ENCODE measurements at regions not wholly inside any gene's neighbourhood (a gene's known extent, or its start where the extent isn't known, plus 50 kb on each side); places are given as distances from the start of the nearest gene placed in this dataset.

GRCh38 chr9:109597496-109597895 lies 99.4 kb upstream of the PTPN3 start:
- Histone ChIP-seq H3K4me1 (ENCODE audit: insufficient read depth, low read length) (no peaks in the 10 kb centered on the region), H3K27ac (ENCODE audit: low read length) (no peak overlapping the region), H3K4me3 (ENCODE audit: low read depth in 1 of 2, low read length in 2 of 2) (no peak overlapping the region), H3K27me3 (ENCODE audit: insufficient read depth, low read length, poor library complexity) (no peaks in the 10 kb centered on the region), H4K20me1 (ENCODE audit: insufficient read depth, low read length) (no peaks in the 10 kb centered on the region), H2AFZ (ENCODE audit: low read depth, low read length) (no peak overlapping the region), H3K36me3 (ENCODE audit: insufficient read depth, low read length) (no peaks in the 10 kb centered on the region), H3K79me2 (ENCODE audit: insufficient read depth, low read length) (no peaks in the 10 kb centered on the region), H3K4me2 (ENCODE audit: insufficient read depth, low read length) (no peak overlapping the region), H3K9ac (ENCODE audit: low read depth, low read length) (no peak overlapping the region), H3K9me3 (ENCODE audit: insufficient read depth, low read length, severe bottlenecking) (no peaks in the 10 kb centered on the region)
- TF ChIP-seq EZH2 (IDR thresholded peaks at IDR 0.05; ENCODE audit: borderline replicate concordance, low read depth, low read length, severe bottlenecking): no peak
- no peak for TF ChIP-seq CTCF (IDR thresholded peaks at IDR 0.05; ENCODE audit: borderline replicate concordance, extremely low read depth, low read length, poor library complexity, severe bottlenecking)
- DNase-seq (no peak), ATAC-seq (ENCODE audit: insufficient read depth, low read depth) (no peak)

DNA sequence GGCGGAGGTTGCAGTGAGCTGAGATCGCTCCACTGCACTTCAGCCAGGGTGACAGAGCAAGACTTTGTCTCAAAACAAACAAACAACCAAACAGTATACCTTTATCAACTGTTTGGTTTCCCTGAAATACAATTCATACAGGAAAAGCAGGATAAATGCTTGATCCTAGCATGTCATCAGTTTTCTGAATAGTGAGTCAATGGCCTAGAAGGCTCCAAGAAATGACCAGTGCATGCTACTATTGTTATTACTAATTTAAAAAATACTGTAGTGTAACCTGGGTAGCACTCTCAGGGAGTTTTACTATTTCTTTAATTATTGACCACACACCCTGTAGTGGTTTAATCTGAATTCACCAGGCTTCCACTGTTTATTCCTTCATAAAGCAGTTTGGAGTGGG lies 101.0 kb upstream of the PTPN3 start:
- H3K27me3 ChIP-seq (ENCODE audit: insufficient read depth, low read length, poor library complexity): no peaks in the 10 kb centered on the region

DNA sequence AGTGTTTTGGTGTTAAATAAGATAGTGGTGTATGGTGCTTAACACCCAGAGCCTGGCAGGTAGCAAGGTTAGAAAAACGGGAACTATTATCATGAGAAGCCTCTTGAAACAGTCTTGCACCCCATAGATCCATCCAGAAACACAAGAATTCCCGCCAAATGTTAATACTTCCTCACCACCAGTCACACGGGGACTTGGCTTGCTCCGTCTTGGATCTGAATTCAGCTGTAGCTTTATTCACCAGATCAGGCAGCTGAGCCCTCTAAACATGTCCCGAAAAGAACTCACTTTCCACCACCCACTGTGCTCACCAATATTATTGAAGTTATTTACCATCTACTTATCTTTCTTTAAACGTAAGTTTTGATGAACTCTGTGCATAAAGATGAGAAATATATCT lies 101.6 kb upstream of the PTPN3 start:
- no peak overlapping the region for H2AFZ ChIP-seq (ENCODE audit: low read depth, low read length)
- no peaks in the 10 kb centered on the region for H3K9me3 ChIP-seq (ENCODE audit: insufficient read depth, low read length, severe bottlenecking)
- no peaks in the 10 kb centered on the region for H3K27me3 ChIP-seq (ENCODE audit: insufficient read depth, low read length, poor library complexity)
- no peak overlapping the region for H3K4me2 ChIP-seq (ENCODE audit: insufficient read depth, low read length)
- no peaks in the 10 kb centered on the region for H3K79me2 ChIP-seq (ENCODE audit: insufficient read depth, low read length)
- TF ChIP-seq EZH2 (IDR thresholded peaks at IDR 0.05; ENCODE audit: borderline replicate concordance, low read depth, low read length, severe bottlenecking) (no peak), CTCF (IDR thresholded peaks at IDR 0.05; ENCODE audit: borderline replicate concordance, extremely low read depth, low read length, poor library complexity, severe bottlenecking) (no peak)
- DNase-seq: no peak
- ATAC-seq (ENCODE audit: insufficient read depth, low read depth): no peak
- no peak overlapping the region for H3K4me3 ChIP-seq (ENCODE audit: low read depth in 1 of 2, low read length in 2 of 2)
- H3K27ac ChIP-seq (ENCODE audit: low read length): no peak overlapping the region
- no peaks in the 10 kb centered on the region for H4K20me1 ChIP-seq (ENCODE audit: insufficient read depth, low read length)
- H3K9ac ChIP-seq (ENCODE audit: low read depth, low read length): no peak overlapping the region
- H3K4me1 ChIP-seq (ENCODE audit: insufficient read depth, low read length): no peaks in the 10 kb centered on the region
- no peaks in the 10 kb centered on the region for H3K36me3 ChIP-seq (ENCODE audit: insufficient read depth, low read length)

More for the DNA sequence above, 101.0 kb upstream of the PTPN3 start:
- no peak for DNase-seq
- no peak overlapping the region for H3K4me3 ChIP-seq (ENCODE audit: low read depth in 1 of 2, low read length in 2 of 2)
- H3K4me2 ChIP-seq (ENCODE audit: insufficient read depth, low read length): no peak overlapping the region
- no peaks in the 10 kb centered on the region for H3K4me1 ChIP-seq (ENCODE audit: insufficient read depth, low read length)
- H3K79me2 ChIP-seq (ENCODE audit: insufficient read depth, low read length): no peaks in the 10 kb centered on the region
- no peaks in the 10 kb centered on the region for H3K36me3 ChIP-seq (ENCODE audit: insufficient read depth, low read length)
- no peak overlapping the region for H3K27ac ChIP-seq (ENCODE audit: low read length)
- H3K9me3 ChIP-seq (ENCODE audit: insufficient read depth, low read length, severe bottlenecking): no peaks in the 10 kb centered on the region
- TF ChIP-seq EZH2 (IDR thresholded peaks at IDR 0.05; ENCODE audit: borderline replicate concordance, low read depth, low read length, severe bottlenecking) (no peak), CTCF (IDR thresholded peaks at IDR 0.05; ENCODE audit: borderline replicate concordance, extremely low read depth, low read length, poor library complexity, severe bottlenecking) (no peak)
- ATAC-seq (ENCODE audit: insufficient read depth, low read depth): no peak
- H2AFZ ChIP-seq (ENCODE audit: low read depth, low read length): no peak overlapping the region
- no peaks in the 10 kb centered on the region for H4K20me1 ChIP-seq (ENCODE audit: insufficient read depth, low read length)
- no peak overlapping the region for H3K9ac ChIP-seq (ENCODE audit: low read depth, low read length)

DNA sequence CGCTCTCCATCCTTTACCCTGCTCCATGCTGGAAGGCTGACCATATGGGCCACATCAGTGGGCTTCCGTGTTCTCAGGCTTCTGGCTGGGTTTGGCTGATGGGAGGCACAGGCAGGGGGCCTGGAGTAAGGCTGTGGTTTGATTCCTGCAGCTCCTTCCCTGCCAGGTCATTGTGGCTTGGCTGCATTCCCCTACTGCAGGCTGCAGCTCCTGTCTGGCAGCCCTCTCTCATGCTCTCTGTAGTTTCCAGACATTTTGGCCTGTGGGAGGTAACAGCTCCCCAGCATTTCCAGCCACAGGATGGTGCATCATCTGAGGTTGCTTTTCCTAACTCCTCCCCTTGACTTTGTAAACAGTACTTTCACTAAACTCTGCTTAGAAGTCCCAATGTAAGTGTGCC lies 102.0 kb upstream of the PTPN3 start:
- no peaks in the 10 kb centered on the region for H3K36me3 ChIP-seq (ENCODE audit: insufficient read depth, low read length)
- no peak; the same call in 2 of the 3 replicates for ATAC-seq (ENCODE audit: insufficient read depth, low read depth)
- H2AFZ ChIP-seq (ENCODE audit: low read depth, low read length): no peak overlapping the region

More for the DNA sequence above, 102.0 kb upstream of the PTPN3 start:
- H3K27ac ChIP-seq (ENCODE audit: low read length): no peak overlapping the region
- H3K9me3 ChIP-seq (ENCODE audit: insufficient read depth, low read length, severe bottlenecking): no peaks in the 10 kb centered on the region
- no peak for DNase-seq
- no peaks in the 10 kb centered on the region for H3K27me3 ChIP-seq (ENCODE audit: insufficient read depth, low read length, poor library complexity)
- H3K4me3 ChIP-seq (ENCODE audit: low read depth in 1 of 2, low read length in 2 of 2): no peak overlapping the region
- TF ChIP-seq EZH2 (IDR thresholded peaks at IDR 0.05; ENCODE audit: borderline replicate concordance, low read depth, low read length, severe bottlenecking) (no peak), CTCF (IDR thresholded peaks at IDR 0.05; ENCODE audit: borderline replicate concordance, extremely low read depth, low read length, poor library complexity, severe bottlenecking) (no peak)
- H3K4me2 ChIP-seq (ENCODE audit: insufficient read depth, low read length): no peak overlapping the region
- H4K20me1 ChIP-seq (ENCODE audit: insufficient read depth, low read length): no peaks in the 10 kb centered on the region
- H3K4me1 ChIP-seq (ENCODE audit: insufficient read depth, low read length): no peaks in the 10 kb centered on the region
- no peak overlapping the region for H3K9ac ChIP-seq (ENCODE audit: low read depth, low read length)
- no peaks in the 10 kb centered on the region for H3K79me2 ChIP-seq (ENCODE audit: insufficient read depth, low read length)
